ENCODE measurements at regions not wholly inside any gene's neighbourhood (a gene's known extent, or its start where the extent isn't known, plus 50 kb on each side); places are given as distances from the start of the nearest gene placed in this dataset.

- peaks cover 56 to 59% of the 10 kb centered on the region in 2 experiments for H3K4me1 Mint-ChIP-seq
- H3K9me3 Mint-ChIP-seq = peaks cover 0 to 7% of the 10 kb centered on the region in 2 experiments; a peak in 2 of 5 replicates
- H3K4me1 ChIP-seq (ENCODE audit: insufficient read depth, low read length) = peaks cover 8% of the 10 kb centered on the region; the same call in 1 of the 2 replicates
- H3K56ac ChIP-seq (ENCODE audit: insufficient read length, low read depth, low read length) = no peak overlapping the region
- H3K9ac ChIP-seq (ENCODE audit: extremely low read depth, insufficient read length, low read length) = no peak overlapping the region
- no peak overlapping the region for H4K5ac ChIP-seq (ENCODE audit: insufficient read length, low read depth, low read length)
- H2AK5ac ChIP-seq (ENCODE audit: insufficient read length, low read length) = no peak overlapping the region
- peaks cover 0 to 5% (median 0%) of the 10 kb centered on the region in 3 experiments; a peak in 2 of 7 replicates for H3K36me3 Mint-ChIP-seq (ENCODE audit: insufficient read depth in 1 of 3, low read depth in 3 of 3)
- H3K18ac ChIP-seq (ENCODE audit: insufficient read length, low read depth, low read length) = no peak overlapping the region
- H3K23me2 ChIP-seq (ENCODE audit: insufficient read length, low read depth, low read length, poor library complexity, severe bottlenecking) = no peaks in the 10 kb centered on the region
- no peak overlapping the region; a peak in 1 of 5 replicates for H3K4me3 Mint-ChIP-seq
- H4K20me1 ChIP-seq (ENCODE audit: control insufficient read depth, insufficient read depth, insufficient read length) = no peaks in the 10 kb centered on the region
- no peak overlapping the region for H2BK5ac ChIP-seq (ENCODE audit: insufficient read length, low read length)
- no peak overlapping the region for H3T11ph ChIP-seq (ENCODE audit: low read length)
- H3K9me3 ChIP-seq (ENCODE audit: control insufficient read depth, low read depth, low read length) = no peaks in the 10 kb centered on the region
- no peak overlapping the region for H2BK15ac ChIP-seq (ENCODE audit: low read depth, low read length)
- H3K27ac Mint-ChIP-seq = no peak overlapping the region; a peak in 1 of 7 replicates
- H3K27ac ChIP-seq (ENCODE audit: insufficient read length, low read depth, low read length) = no peak overlapping the region
- no peak overlapping the region for H3K23ac ChIP-seq (ENCODE audit: insufficient read length, low read depth, low read length)
- no peak overlapping the region for H2BK20ac ChIP-seq (ENCODE audit: low read depth, low read length, poor library complexity, severe bottlenecking)
- no peak overlapping the region for H3K4ac ChIP-seq (ENCODE audit: low read depth, low read length)
- H3K14ac ChIP-seq (ENCODE audit: insufficient read depth, low read length) = no peak overlapping the region
- H4K8ac ChIP-seq (replicated peaks; ENCODE audit: insufficient read length, low read depth, low read length) = no peak overlapping the region
- H3K79me2 ChIP-seq (ENCODE audit: insufficient read depth, low read length) = no peaks in the 10 kb centered on the region
- H3K4me2 ChIP-seq (ENCODE audit: insufficient read depth, insufficient read length, low read length) = no peak overlapping the region
- H3K79me1 ChIP-seq (ENCODE audit: insufficient read depth, low read depth, low read length, poor library complexity, severe bottlenecking) = no peaks in the 10 kb centered on the region
- H2BK12ac ChIP-seq (ENCODE audit: insufficient read length, low read depth, low read length) = no peak overlapping the region
- H2AFZ ChIP-seq (ENCODE audit: low read length) = no peak overlapping the region
- no peak for TF ChIP-seq CTCF (conservative IDR thresholded peaks at IDR 0.05)
- no peaks in the 10 kb centered on the region for H3K27me3 ChIP-seq (ENCODE audit: insufficient read depth, low read length)
- WGBS (ENCODE audit: extremely low coverage, insufficient read length, low lambda C conversion rate) = no CpG with 5 or more reads among the region's 5 CpGs
- H4K91ac ChIP-seq (ENCODE audit: insufficient read length, low read depth, low read length) = no peak overlapping the region
- H2BK120ac ChIP-seq (ENCODE audit: low read depth, low read length, poor library complexity, severe bottlenecking) = no peak overlapping the region
- no peaks in the 10 kb centered on the region; the same call in 1 of the 2 replicates for H3K27me3 Mint-ChIP-seq (ENCODE audit: low read depth)
- no peak for DNase-seq
These were observed 132.1 kb upstream of the ARL4C start for GRCh38 chr2:234628953-234629352.
